ENCODE measurements at regions not wholly inside any gene's neighbourhood (a gene's known extent, or its start where the extent isn't known, plus 50 kb on each side); places are given as distances from the start of the nearest gene placed in this dataset.
"Not testable (repeated sequence)": the region's sequence is repeated elsewhere in the genome, so short reads cannot be mapped to it uniquely, and the experiment has no call there.

DNA sequence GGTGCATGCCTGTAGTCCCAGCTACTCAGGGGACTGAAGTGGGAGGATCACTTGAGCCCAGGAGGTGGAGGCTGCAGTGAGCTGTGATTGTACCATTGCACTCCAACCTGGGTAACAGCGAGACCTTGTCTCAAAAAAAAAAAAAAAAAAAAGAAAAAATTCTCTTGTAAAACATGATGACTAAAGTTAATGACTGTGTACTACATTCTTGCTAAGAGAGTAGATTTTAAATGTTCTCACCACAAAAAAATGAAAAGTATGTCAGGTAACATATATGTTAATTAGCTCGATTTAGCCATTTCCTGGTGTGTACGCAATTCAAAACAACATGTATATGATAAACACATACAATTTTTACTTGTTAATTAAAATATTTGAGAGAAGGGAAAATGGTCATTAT is 480.7 kb upstream of the RGS6 start:
- intact Hi-C loops (cut with DNase I; ENCODE audit: low total_unique reads) = no loop called here
- no peak for TF ChIP-seq POLR2A (IDR thresholded peaks at IDR 0.05)
- TF ChIP-seq CTCF (IDR thresholded peaks at IDR 0.05) = no peak
- H3K4me3 ChIP-seq (ENCODE audit: low read depth, poor library complexity, severe bottlenecking) = no peak overlapping the region
- DNase-seq (ENCODE audit: low spot score in 2 of 2) = no peak
- WGBS, 2 donors = 94 to 96% methylated on average over 3 of the region's 3 CpGs

GRCh38 chr14:71452539-71452938 is 479.7 kb upstream of the RGS6 start:
- WGBS, 2 donors = 66 to 84% methylated on average over 1 of the region's 1 CpG
- TF ChIP-seq POLR2A (IDR thresholded peaks at IDR 0.05) (no peak), CTCF (IDR thresholded peaks at IDR 0.05) (no peak)
- H3K4me3 ChIP-seq (ENCODE audit: low read depth, poor library complexity, severe bottlenecking) = no peak overlapping the region
- intact Hi-C loops (cut with DNase I; ENCODE audit: low total_unique reads) = no loop called here
- DNase-seq (ENCODE audit: low spot score in 2 of 2) = no peak

DNA sequence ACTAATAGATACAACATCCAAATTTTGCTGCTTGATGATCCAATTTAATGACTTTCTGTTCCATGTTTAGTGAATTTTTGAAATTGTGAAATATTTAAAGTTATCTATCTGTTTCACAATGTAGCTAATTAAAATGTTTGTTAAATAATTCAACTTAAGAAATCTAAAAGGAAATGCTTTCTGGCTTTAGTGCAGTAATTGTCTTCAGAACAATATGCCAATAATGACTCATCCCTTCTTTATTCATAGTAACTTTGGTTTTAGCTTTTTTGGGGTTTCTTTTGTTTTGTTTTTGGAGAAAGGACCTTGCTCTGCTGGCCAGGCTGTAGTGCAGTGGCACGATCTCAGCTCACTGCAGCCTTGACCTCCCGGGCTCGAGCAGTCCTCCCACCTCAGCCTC is 479.2 kb upstream of the RGS6 start:
- TF ChIP-seq POLR2A (IDR thresholded peaks at IDR 0.05) = no peak
- TF ChIP-seq CTCF (IDR thresholded peaks at IDR 0.05) = no peak
- intact Hi-C loops (cut with DNase I; ENCODE audit: low total_unique reads) = no loop called here
- 62 to 84% methylated on average over 3 of the region's 3 CpGs for WGBS, 2 donors
- no peak overlapping the region for H3K4me3 ChIP-seq (ENCODE audit: low read depth, poor library complexity, severe bottlenecking)
- no peak for DNase-seq (ENCODE audit: low spot score in 2 of 2)

DNA sequence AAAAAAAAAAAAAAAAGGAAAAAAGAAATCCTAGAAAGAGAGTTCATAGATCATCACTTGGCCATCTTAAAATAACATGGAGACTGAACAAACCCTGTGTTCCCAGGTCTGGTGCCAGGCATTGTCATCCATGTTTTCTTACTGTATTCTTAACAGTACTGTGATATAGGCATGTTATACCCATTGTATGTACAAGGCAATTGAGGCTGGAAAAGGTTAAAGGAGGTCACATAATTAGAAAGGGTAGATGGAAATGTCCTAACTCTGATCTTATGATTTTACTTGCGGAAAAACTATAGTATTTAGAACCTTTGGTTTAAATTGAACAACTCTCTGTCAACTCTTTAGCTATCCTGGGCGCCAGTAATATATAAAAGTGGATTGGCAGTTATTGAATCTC is 478.2 kb upstream of the RGS6 start:
- no peak for TF ChIP-seq CTCF (IDR thresholded peaks at IDR 0.05)
- no peak for TF ChIP-seq POLR2A (IDR thresholded peaks at IDR 0.05)
- 51 to 99% methylated on average over 2 of the region's 2 CpGs for WGBS, 2 donors
- intact Hi-C loops (cut with DNase I; ENCODE audit: low total_unique reads) = no loop called here
- no peak for DNase-seq (ENCODE audit: low spot score in 2 of 2)
- H3K4me3 ChIP-seq (ENCODE audit: low read depth, poor library complexity, severe bottlenecking) = no peak overlapping the region

DNA sequence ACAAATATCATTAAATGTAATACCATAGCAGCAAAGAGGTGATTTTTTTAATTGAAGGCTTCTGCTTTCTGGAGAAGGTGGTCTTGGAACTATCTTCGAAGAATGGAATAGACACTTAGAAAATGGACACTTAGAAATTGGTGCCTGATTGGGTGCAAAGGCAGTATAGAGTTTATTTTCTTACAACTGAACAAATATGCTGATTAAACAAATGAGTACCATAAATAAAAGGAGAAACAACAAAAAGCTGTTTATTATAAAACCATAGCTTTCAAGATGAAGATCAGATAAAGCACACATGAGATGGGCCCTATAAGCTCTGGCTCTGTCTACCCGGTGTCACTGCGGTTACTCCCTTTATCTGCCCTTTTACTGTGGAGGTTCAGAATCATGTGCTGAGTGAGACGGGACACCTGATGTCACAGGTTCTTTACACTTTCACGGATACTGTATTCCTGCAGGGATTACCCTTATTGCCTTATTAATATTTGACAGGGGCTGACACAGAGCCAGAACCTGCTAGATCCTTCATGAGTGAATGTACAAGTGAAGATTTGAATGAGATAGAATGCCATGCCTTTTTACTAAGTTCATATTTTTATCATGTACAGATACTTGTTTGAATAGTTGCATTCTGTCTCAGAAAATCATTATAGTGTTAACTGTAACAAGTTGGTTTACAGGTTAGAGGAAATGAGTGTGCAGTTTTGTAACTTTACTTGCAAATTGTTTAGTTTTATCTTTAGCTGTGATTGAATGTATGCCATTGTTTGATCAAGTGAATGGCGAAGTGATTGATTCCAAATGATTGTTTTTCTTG is 477.5 kb upstream of the RGS6 start:
- no peak overlapping the region for H3K4me3 ChIP-seq (ENCODE audit: low read depth, poor library complexity, severe bottlenecking)
- intact Hi-C loops (cut with DNase I; ENCODE audit: low total_unique reads) = no loop called here
- 72 to 73% methylated on average over 6 of the region's 6 CpGs for WGBS, 2 donors
- TF ChIP-seq CTCF (IDR thresholded peaks at IDR 0.05) (no peak), POLR2A (IDR thresholded peaks at IDR 0.05) (no peak)
- no peak for DNase-seq (ENCODE audit: low spot score in 2 of 2)

DNA sequence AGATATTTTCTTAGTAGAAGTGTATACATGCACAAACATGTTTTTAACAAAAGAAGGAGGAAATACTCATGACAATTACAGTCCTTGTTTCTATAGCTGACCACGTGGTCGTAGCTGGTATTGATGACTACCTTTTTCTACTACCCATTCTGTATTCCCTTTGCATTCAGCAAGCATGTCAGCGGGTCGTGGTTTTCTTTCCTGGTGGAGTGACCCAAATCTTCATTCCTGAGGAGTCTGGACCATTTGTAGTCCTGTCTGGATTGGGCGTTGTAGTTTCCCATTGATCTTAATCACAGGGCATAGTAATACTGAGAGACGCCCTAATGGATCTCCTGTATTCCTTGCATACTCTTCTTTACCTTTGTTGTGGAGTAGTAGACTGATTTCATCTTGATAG is 472.1 kb upstream of the RGS6 start:
- DNase-seq (ENCODE audit: low spot score in 2 of 2) = no peak
- no peak for TF ChIP-seq CTCF (IDR thresholded peaks at IDR 0.05)
- no peak for TF ChIP-seq POLR2A (IDR thresholded peaks at IDR 0.05)
- intact Hi-C loops (cut with DNase I; ENCODE audit: low total_unique reads) = no loop called here
- WGBS, 2 donors = 87 to 97% methylated on average over 6 of the region's 6 CpGs
- H3K4me3 ChIP-seq (ENCODE audit: low read depth, poor library complexity, severe bottlenecking) = no peak overlapping the region

- WGBS, 2 donors = 80 to 93% methylated on average over 2 to 3 of the region's 3 CpGs
Measured at GRCh38 chr14:71461617-71462016, 470.6 kb upstream of the RGS6 start.

More at GRCh38 chr14:71461617-71462016, 470.6 kb upstream of the RGS6 start:
- DNase-seq (ENCODE audit: low spot score in 2 of 2); intact Hi-C loops (cut with DNase I; ENCODE audit: low total_unique reads); H3K4me3 ChIP-seq (ENCODE audit: low read depth, poor library complexity, severe bottlenecking): not testable (repeated sequence)

All from lower leg skin (tissue), 4 donors.